ENCODE measurements at regions not wholly inside any gene's neighbourhood (a gene's known extent, or its start where the extent isn't known, plus 50 kb on each side); places are given as distances from the start of the nearest gene placed in this dataset.

GRCh38 chr7:142582351-142582750, 166.9 kb upstream of the PRSS1 start:
- TF ChIP-seq POLR2A (IDR thresholded peaks at IDR 0.05), result no peak
- no peak for TF ChIP-seq CTCF (IDR thresholded peaks at IDR 0.05)
